ENCODE measurements at regions not wholly inside any gene's neighbourhood (a gene's known extent, or its start where the extent isn't known, plus 50 kb on each side); places are given as distances from the start of the nearest gene placed in this dataset.

DNA sequence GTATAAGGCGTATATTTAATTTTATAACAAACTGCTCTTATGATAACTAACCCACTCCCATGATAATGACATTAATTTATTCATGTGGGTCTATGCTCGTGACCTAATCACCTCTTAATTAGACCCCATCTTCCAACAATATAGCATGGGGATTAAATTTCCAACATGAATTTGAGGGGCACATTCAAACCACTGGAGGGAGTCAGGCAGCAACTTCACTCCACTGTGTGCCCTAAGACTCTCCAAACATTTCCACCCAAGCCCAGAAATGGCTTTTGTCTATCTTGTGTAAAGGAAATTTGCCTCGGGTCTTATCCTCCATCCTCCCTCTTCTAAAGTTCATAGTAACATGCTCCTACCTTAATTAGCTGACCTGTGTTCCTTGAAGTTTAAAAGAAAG is 616.1 kb upstream of the CPEB2 start:
- intact Hi-C loops (cut with DNase I): no loop called here
- DNase-seq (ENCODE audit: extremely low spot score in 2 of 2): no peak
- Histone ChIP-seq H3K4me3 (no peak overlapping the region), H3K9me3 (no peaks in the 10 kb centered on the region), H3K4me1 (no peaks in the 10 kb centered on the region), H3K36me3 (no peaks in the 10 kb centered on the region), H3K27me3 (no peaks in the 10 kb centered on the region), H3K27ac (no peak overlapping the region)
- no peak for TF ChIP-seq POLR2A (IDR thresholded peaks at IDR 0.05)
- no peak for TF ChIP-seq CTCF (IDR thresholded peaks at IDR 0.05)
- no peak for TF ChIP-seq POLR2AphosphoS5 (IDR thresholded peaks at IDR 0.05; ENCODE audit: insufficient read depth in 1 of 2, low read depth in 1 of 2)

DNA sequence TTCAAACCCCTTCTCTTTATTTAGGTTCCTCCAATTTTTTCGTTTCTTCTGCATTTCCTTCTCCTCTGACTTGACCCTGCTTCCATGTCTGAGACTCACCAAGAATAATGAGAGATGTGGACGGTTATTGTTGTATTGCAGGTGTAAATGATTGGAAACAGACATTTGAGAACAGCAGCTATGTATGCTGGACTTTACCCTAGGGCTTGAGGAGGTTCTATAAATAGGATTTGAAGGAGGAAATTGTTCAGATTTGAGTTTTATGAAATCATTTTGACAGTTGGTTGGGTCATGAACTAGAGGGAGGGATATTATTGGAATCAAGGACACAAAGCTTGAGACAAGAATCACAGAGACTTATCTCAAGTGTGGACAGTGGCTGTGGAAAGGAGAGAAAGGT is 614.6 kb upstream of the CPEB2 start:
- H3K4me3 ChIP-seq: no peak overlapping the region
- H3K27ac ChIP-seq: no peak overlapping the region
- DNase-seq (ENCODE audit: extremely low spot score in 2 of 2): no peak
- intact Hi-C loops (cut with DNase I): no loop called here
- H3K27me3 ChIP-seq: no peaks in the 10 kb centered on the region
- H3K36me3 ChIP-seq: no peaks in the 10 kb centered on the region
- TF ChIP-seq CTCF (IDR thresholded peaks at IDR 0.05): no peak
- TF ChIP-seq POLR2AphosphoS5 (IDR thresholded peaks at IDR 0.05; ENCODE audit: insufficient read depth in 1 of 2, low read depth in 1 of 2): no peak
- no peak for TF ChIP-seq POLR2A (IDR thresholded peaks at IDR 0.05)
- H3K4me1 ChIP-seq: no peaks in the 10 kb centered on the region
- H3K9me3 ChIP-seq: no peaks in the 10 kb centered on the region

- no peak overlapping the region for H3K27ac ChIP-seq
- intact Hi-C loops (cut with DNase I): no loop called here
- no peak for TF ChIP-seq POLR2A (IDR thresholded peaks at IDR 0.05)
- no peak for TF ChIP-seq POLR2AphosphoS5 (IDR thresholded peaks at IDR 0.05; ENCODE audit: insufficient read depth in 1 of 2, low read depth in 1 of 2)
- no peak for TF ChIP-seq CTCF (IDR thresholded peaks at IDR 0.05)
Measured at GRCh38 chr4:14392378-14392777, 609.9 kb upstream of the CPEB2 start.

GRCh38 chr4:14396183-14396582 is 606.1 kb upstream of the CPEB2 start:
- no peaks in the 10 kb centered on the region for H3K27me3 ChIP-seq
- H3K4me3 ChIP-seq: no peak overlapping the region
- H3K9me3 ChIP-seq: no peaks in the 10 kb centered on the region
- H3K36me3 ChIP-seq: no peaks in the 10 kb centered on the region
- TF ChIP-seq CTCF (IDR thresholded peaks at IDR 0.05) (no peak), POLR2AphosphoS5 (IDR thresholded peaks at IDR 0.05; ENCODE audit: insufficient read depth in 1 of 2, low read depth in 1 of 2) (no peak), POLR2A (IDR thresholded peaks at IDR 0.05) (no peak)
- H3K27ac ChIP-seq: no peak overlapping the region
- no peaks in the 10 kb centered on the region for H3K4me1 ChIP-seq
- intact Hi-C loops (cut with DNase I): no loop called here
- DNase-seq (ENCODE audit: extremely low spot score in 2 of 2): no peak

More at GRCh38 chr4:14392378-14392777, 609.9 kb upstream of the CPEB2 start:
- H3K9me3 ChIP-seq: no peaks in the 10 kb centered on the region
- no peaks in the 10 kb centered on the region for H3K27me3 ChIP-seq
- H3K4me1 ChIP-seq: no peaks in the 10 kb centered on the region
- H3K4me3 ChIP-seq: no peak overlapping the region
- no peak for DNase-seq (ENCODE audit: extremely low spot score in 2 of 2)
- no peaks in the 10 kb centered on the region for H3K36me3 ChIP-seq

- intact Hi-C loops (cut with DNase I): no loop called here
- H3K4me1 ChIP-seq: no peaks in the 10 kb centered on the region
- no peak for DNase-seq (ENCODE audit: extremely low spot score in 2 of 2)
- no peaks in the 10 kb centered on the region for H3K36me3 ChIP-seq
- H3K9me3 ChIP-seq: no peaks in the 10 kb centered on the region
- no peak overlapping the region for H3K27ac ChIP-seq
- H3K27me3 ChIP-seq: no peaks in the 10 kb centered on the region
- TF ChIP-seq CTCF (IDR thresholded peaks at IDR 0.05) (no peak), POLR2AphosphoS5 (IDR thresholded peaks at IDR 0.05; ENCODE audit: insufficient read depth in 1 of 2, low read depth in 1 of 2) (no peak), POLR2A (IDR thresholded peaks at IDR 0.05) (no peak)
- no peak overlapping the region for H3K4me3 ChIP-seq
Measured at GRCh38 chr4:14399848-14400247, 602.4 kb upstream of the CPEB2 start.

All from vagina (tissue), 2 donors.